Keratinocyte (primary cell): ENCODE measurements at regions not wholly inside any gene's neighbourhood (a gene's known extent, or its start where the extent isn't known, plus 50 kb on each side); places are given as distances from the start of the nearest gene placed in this dataset.

ENCODE experiments used
- DNase-seq: peaks from one replicate; pipeline ENCODE4 v3.0.0-alpha.2; 2011; ENCODE audit warnings: low read depth, missing footprints, low spot score
- FAIRE-seq: peaks from 2 replicates; lab custom pipeline; 2011; peaks lifted over from hg19 to GRCh38; lab: Jason Lieb, UNC
- H2AFZ ChIP-seq: 2 replicates; pipeline ENCODE4 v1.6.0; 2012; ENCODE audit warnings: low read length, control low read depth, inconsistent platforms; ENCODE audit not compliant: control insufficient read depth
- H3K27ac ChIP-seq: 2 replicates; pipeline ENCODE4 v1.5.1; 2011; ENCODE audit warnings: low read length; ENCODE audit not compliant: control insufficient read depth, insufficient read depth
- H3K27me3 ChIP-seq: 3 replicates; pipeline ENCODE4 v1.6.0; 2011; ENCODE audit warnings: low read length; ENCODE audit not compliant: control insufficient read depth, insufficient read depth; ENCODE audit errors: extremely low read depth
- H3K36me3 ChIP-seq, 2 experiments: 2 replicates in 1 of 2; 3 replicates in 1 of 2; pipeline ENCODE4 v1.5.1; 2011; ENCODE audit warnings: low read length in 2 of 2, mild to moderate bottlenecking in 1 of 2; ENCODE audit not compliant: control insufficient read depth in 2 of 2, insufficient read depth in 2 of 2; ENCODE audit errors: extremely low read depth in 1 of 2
- H3K4me1 ChIP-seq: 3 replicates; pipeline ENCODE4 v1.5.1; 2011; ENCODE audit warnings: low read length; ENCODE audit not compliant: control insufficient read depth, insufficient read depth; ENCODE audit errors: extremely low read depth
- H3K4me2 ChIP-seq: 3 replicates; pipeline ENCODE4 v1.6.0; 2011; ENCODE audit warnings: low read depth, low read length; ENCODE audit not compliant: control insufficient read depth, insufficient read depth; ENCODE audit errors: extremely low read depth
- H3K4me3 ChIP-seq, 3 experiments: fragments of 200-600 bp in 1 of 3; sonication (generic) in 1 of 3; 2 replicates in 2 of 3; 3 replicates in 1 of 3; pipeline ENCODE4 v1.5.1; 2011 to 2016; ENCODE audit warnings: low read length in 3 of 3, mild to moderate bottlenecking in 3 of 3, control low read depth in 2 of 3, inconsistent platforms in 1 of 3, low read depth in 1 of 3, mixed read lengths in 1 of 3, mixed run types in 1 of 3, moderate library complexity in 1 of 3; ENCODE audit not compliant: control insufficient read depth in 2 of 3, insufficient read depth in 2 of 3; ENCODE audit errors: extremely low read depth in 1 of 3
- H3K79me2 ChIP-seq: 2 replicates; pipeline ENCODE4 v1.6.0; 2012; ENCODE audit warnings: low read length; ENCODE audit not compliant: control insufficient read depth, insufficient read depth
- H3K9ac ChIP-seq: 3 replicates; pipeline ENCODE4 v1.6.0; 2011; ENCODE audit warnings: low read length; ENCODE audit not compliant: control insufficient read depth, insufficient read depth; ENCODE audit errors: extremely low read depth
- H3K9me1 ChIP-seq: 3 replicates; pipeline ENCODE4 v1.6.0; 2011; ENCODE audit warnings: low read length; ENCODE audit not compliant: control insufficient read depth, insufficient read depth; ENCODE audit errors: extremely low read depth
- H3K9me3 ChIP-seq: 2 replicates; pipeline ENCODE4 v1.5.1; 2012; ENCODE audit warnings: low read depth, low read length; ENCODE audit not compliant: control insufficient read depth
- H4K20me1 ChIP-seq: 3 replicates; pipeline ENCODE4 v1.6.0; 2011; ENCODE audit warnings: low read length; ENCODE audit not compliant: control insufficient read depth, insufficient read depth; ENCODE audit errors: extremely low read depth
- EZH2 ChIP-seq: IDR thresholded peaks from one replicate; pipeline ENCODE4 v1.6.1; 2012; ENCODE audit warnings: inconsistent platforms, mild to moderate bottlenecking, low read length, moderate library complexity
- dilution Hi-C: fragments of 300-500 bp; cut with MboI; formaldehyde crosslinking; loops from one replicate; pipeline ENCODE4 v1.7.0; 2020; ENCODE audit warnings: low sequenced_read_pairs; ENCODE audit not compliant: extremely low pct_ligation_motif_present
- TF ChIP-seq, protein P1 (sequence below), 3 experiments: IDR thresholded peaks in 1 of 3; conservative IDR thresholded peaks in 1 of 3; optimal IDR thresholded peaks in 1 of 3; 2 replicates in 2 of 3; 3 replicates in 1 of 3; pipeline versions ENCODE3 to v1.5.1; 2011; ENCODE audit warnings: low read length in 3 of 3, mild to moderate bottlenecking in 3 of 3, moderate library complexity in 2 of 3, control low read depth in 1 of 3, inconsistent platforms in 1 of 3; ENCODE audit not compliant: insufficient read depth in 2 of 3; ENCODE audit errors: extremely low read depth in 1 of 3

- Histone ChIP-seq H4K20me1 (no peaks in the 10 kb centered on the region), H3K79me2 (no peaks in the 10 kb centered on the region), H2AFZ (no peak overlapping the region), H3K27ac (no peak overlapping the region), H3K9me1 (no peaks in the 10 kb centered on the region), H3K4me3 (no peak overlapping the region), H3K4me1 (no peaks in the 10 kb centered on the region), H3K36me3 (no peaks in the 10 kb centered on the region), H3K9me3 (no peaks in the 10 kb centered on the region), H3K4me2 (no peak overlapping the region), H3K27me3 (peaks cover 18% of the 10 kb centered on the region), H3K9ac (no peak overlapping the region)
- TF ChIP-seq, protein P1, sequence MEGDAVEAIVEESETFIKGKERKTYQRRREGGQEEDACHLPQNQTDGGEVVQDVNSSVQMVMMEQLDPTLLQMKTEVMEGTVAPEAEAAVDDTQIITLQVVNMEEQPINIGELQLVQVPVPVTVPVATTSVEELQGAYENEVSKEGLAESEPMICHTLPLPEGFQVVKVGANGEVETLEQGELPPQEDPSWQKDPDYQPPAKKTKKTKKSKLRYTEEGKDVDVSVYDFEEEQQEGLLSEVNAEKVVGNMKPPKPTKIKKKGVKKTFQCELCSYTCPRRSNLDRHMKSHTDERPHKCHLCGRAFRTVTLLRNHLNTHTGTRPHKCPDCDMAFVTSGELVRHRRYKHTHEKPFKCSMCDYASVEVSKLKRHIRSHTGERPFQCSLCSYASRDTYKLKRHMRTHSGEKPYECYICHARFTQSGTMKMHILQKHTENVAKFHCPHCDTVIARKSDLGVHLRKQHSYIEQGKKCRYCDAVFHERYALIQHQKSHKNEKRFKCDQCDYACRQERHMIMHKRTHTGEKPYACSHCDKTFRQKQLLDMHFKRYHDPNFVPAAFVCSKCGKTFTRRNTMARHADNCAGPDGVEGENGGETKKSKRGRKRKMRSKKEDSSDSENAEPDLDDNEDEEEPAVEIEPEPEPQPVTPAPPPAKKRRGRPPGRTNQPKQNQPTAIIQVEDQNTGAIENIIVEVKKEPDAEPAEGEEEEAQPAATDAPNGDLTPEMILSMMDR (optimal IDR thresholded peaks at IDR 0.05 in 1 of 3, IDR thresholded peaks at IDR 0.05 in 1 of 3, conservative IDR thresholded peaks at IDR 0.05 in 1 of 3; ENCODE audit: extremely low read depth in 1 of 3, insufficient read depth in 2 of 3, low read length in 3 of 3): no peak
- TF ChIP-seq EZH2: no peak
- dilution Hi-C loops: no loop called here
- no peak for FAIRE-seq
- no peak for DNase-seq
Measured at GRCh38 chr13:29961036-29961670, 110.7 kb upstream of the UBL3 start.

DNA sequence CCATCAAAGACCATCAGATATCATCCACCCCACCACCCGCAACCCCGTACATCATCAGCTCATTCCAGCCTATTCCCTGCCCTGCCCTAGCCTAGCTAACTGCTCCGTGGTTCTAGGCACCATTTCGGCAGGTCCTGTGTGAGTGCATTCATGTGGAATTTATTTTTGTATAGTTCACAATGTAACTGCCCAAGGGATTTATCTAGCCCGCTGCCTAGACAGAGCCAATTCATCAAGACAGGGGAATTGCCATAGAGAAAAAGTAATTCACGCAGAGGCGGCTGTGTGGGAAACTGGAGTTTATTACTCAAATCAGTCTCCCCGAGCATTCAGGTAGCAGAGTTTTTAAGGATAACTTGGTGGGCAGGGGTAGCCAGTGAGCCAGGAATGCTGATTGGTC lies 109.2 kb upstream of the UBL3 start:
- H3K9me1 ChIP-seq: no peaks in the 10 kb centered on the region
- no peak overlapping the region for H3K4me3 ChIP-seq
- H3K36me3 ChIP-seq: no peaks in the 10 kb centered on the region
- no peak overlapping the region for H3K4me2 ChIP-seq
- TF ChIP-seq EZH2: no peak
- no peak overlapping the region for H3K27ac ChIP-seq
- H3K27me3 ChIP-seq: peaks cover 18% of the 10 kb centered on the region
- no peaks in the 10 kb centered on the region for H4K20me1 ChIP-seq
- H3K79me2 ChIP-seq: no peaks in the 10 kb centered on the region
- H2AFZ ChIP-seq: no peak overlapping the region
- FAIRE-seq (no peak), DNase-seq (no peak)
- H3K9ac ChIP-seq: no peak overlapping the region
- no peaks in the 10 kb centered on the region for H3K4me1 ChIP-seq
- dilution Hi-C loops: no loop called here
- H3K9me3 ChIP-seq: no peaks in the 10 kb centered on the region

GRCh38 chr13:29959086-29959485 lies 108.7 kb upstream of the UBL3 start:
- peaks cover 18% of the 10 kb centered on the region for H3K27me3 ChIP-seq
- H4K20me1 ChIP-seq: no peaks in the 10 kb centered on the region
- H2AFZ ChIP-seq: no peak overlapping the region
- H3K79me2 ChIP-seq: no peaks in the 10 kb centered on the region
- dilution Hi-C loops: no loop called here
- H3K4me2 ChIP-seq: no peak overlapping the region
- H3K9me1 ChIP-seq: no peaks in the 10 kb centered on the region
- TF ChIP-seq, protein P1 (optimal IDR thresholded peaks at IDR 0.05 in 1 of 3, IDR thresholded peaks at IDR 0.05 in 1 of 3, conservative IDR thresholded peaks at IDR 0.05 in 1 of 3; ENCODE audit: extremely low read depth in 1 of 3, insufficient read depth in 2 of 3, low read length in 3 of 3): no peak
- TF ChIP-seq EZH2: no peak
- FAIRE-seq: no peak
- no peaks in the 10 kb centered on the region for H3K4me1 ChIP-seq
- DNase-seq: no peak
- H3K4me3 ChIP-seq: no peak overlapping the region
- H3K9me3 ChIP-seq: no peaks in the 10 kb centered on the region
- H3K9ac ChIP-seq: no peak overlapping the region
- no peak overlapping the region for H3K27ac ChIP-seq
- H3K36me3 ChIP-seq: no peaks in the 10 kb centered on the region
